SK-N-MC (cell line): ENCODE measurements at regions not wholly inside any gene's neighbourhood (a gene's known extent, or its start where the extent isn't known, plus 50 kb on each side); places are given as distances from the start of the nearest gene placed in this dataset.

Source experiments
- EZH2 ChIP-seq: fragments of 200-600 bp; sonication (generic); IDR thresholded peaks from one replicate; pipeline ENCODE4 v1.6.1; 2017; ENCODE audit warnings: antibody characterized with exemption
- POLR2AphosphoS5 ChIP-seq: IDR thresholded peaks from 2 replicates; pipeline ENCODE4 v1.6.1; 2012; ENCODE audit warnings: mild to moderate bottlenecking, low read depth, low read length, borderline replicate concordance

- TF ChIP-seq POLR2AphosphoS5, result no peak
- TF ChIP-seq EZH2, result no peak
Observed at GRCh38 chr11:79727221-79727620, 286.4 kb upstream of the TENM4 start.
